Thoracic aorta (tissue), 2 donors: ENCODE measurements at regions not wholly inside any gene's neighbourhood (a gene's known extent, or its start where the extent isn't known, plus 50 kb on each side); places are given as distances from the start of the nearest gene placed in this dataset.
"Not testable (repeated sequence)": the region's sequence is repeated elsewhere in the genome, so short reads cannot be mapped to it uniquely, and the experiment has no call there.

Experiments
- ATAC-seq: fragments of 150-250 bp; one replicate; pipeline ENCODE4 v1.8.0; 2017; ENCODE audit warnings: low read depth; ENCODE audit not compliant: insufficient number of reproducible peaks, low FRiP score
- DNase-seq: peaks from one replicate; pipeline ENCODE4 v3.0.0-alpha.2; 2020; ENCODE audit warnings: low spot score
- H3K27ac ChIP-seq, 2 donors: fragments of 200-600 bp; sonication (generic); 1 replicate in 1 of 2; 2 replicates in 1 of 2; pipeline ENCODE4 v1.5.1; 2016; ENCODE audit warnings: mild to moderate bottlenecking in 2 of 2, moderate library complexity in 2 of 2
- H3K27me3 ChIP-seq: fragments of 200-600 bp; sonication (generic); replicated peaks from 2 replicates; pipeline ENCODE4 v1.6.0; 2016; ENCODE audit warnings: mild to moderate bottlenecking; ENCODE audit not compliant: insufficient read depth
- H3K36me3 ChIP-seq: fragments of 200-600 bp; sonication (generic); one replicate; pipeline ENCODE4 v1.5.1; 2016
- H3K4me1 ChIP-seq, 2 donors: fragments of 200-600 bp; sonication (generic); 1 replicate in 1 of 2; 2 replicates in 1 of 2; pipeline versions ENCODE4 v1.5.1 to v1.6.0; 2016; ENCODE audit warnings: low read depth in 2 of 2, mild to moderate bottlenecking in 1 of 2; ENCODE audit not compliant: control insufficient read depth in 1 of 2
- H3K4me3 ChIP-seq: fragments of 200-600 bp; sonication (generic); 2 replicates; pipeline ENCODE4 v1.5.1; 2016; ENCODE audit warnings: mild to moderate bottlenecking
- H3K9me3 ChIP-seq: fragments of 200-600 bp; sonication (generic); 2 replicates; pipeline ENCODE4 v1.5.1; 2016
- TF ChIP-seq, protein P1 (sequence below): fragments of 200-600 bp; sonication (generic); IDR thresholded peaks from one replicate; pipeline ENCODE4 v1.5.1; 2019; ENCODE audit warnings: antibody characterized with exemption

DNA sequence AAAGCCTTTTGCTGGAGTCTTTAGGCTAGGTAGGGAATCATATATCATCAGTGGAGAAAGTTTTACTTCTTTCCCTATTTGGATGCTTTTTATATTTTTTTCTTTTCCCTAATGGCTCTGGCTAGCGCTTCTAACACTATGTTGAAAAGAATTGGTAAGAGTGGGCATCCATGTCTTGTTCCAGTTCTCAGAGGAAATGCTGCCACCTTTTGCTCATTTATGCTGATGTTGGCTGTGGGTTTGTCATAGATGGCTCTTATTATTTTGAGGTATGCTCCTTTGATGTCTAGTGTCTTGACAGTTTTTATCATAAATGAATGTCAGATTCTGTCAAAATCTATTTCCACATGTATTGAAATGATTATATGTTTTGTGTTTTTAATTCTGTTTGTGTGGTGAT, 1544.1 kb downstream of the REEP3 start:
- TF ChIP-seq, protein P1, sequence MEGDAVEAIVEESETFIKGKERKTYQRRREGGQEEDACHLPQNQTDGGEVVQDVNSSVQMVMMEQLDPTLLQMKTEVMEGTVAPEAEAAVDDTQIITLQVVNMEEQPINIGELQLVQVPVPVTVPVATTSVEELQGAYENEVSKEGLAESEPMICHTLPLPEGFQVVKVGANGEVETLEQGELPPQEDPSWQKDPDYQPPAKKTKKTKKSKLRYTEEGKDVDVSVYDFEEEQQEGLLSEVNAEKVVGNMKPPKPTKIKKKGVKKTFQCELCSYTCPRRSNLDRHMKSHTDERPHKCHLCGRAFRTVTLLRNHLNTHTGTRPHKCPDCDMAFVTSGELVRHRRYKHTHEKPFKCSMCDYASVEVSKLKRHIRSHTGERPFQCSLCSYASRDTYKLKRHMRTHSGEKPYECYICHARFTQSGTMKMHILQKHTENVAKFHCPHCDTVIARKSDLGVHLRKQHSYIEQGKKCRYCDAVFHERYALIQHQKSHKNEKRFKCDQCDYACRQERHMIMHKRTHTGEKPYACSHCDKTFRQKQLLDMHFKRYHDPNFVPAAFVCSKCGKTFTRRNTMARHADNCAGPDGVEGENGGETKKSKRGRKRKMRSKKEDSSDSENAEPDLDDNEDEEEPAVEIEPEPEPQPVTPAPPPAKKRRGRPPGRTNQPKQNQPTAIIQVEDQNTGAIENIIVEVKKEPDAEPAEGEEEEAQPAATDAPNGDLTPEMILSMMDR = no peak
- DNase-seq (no peak), ATAC-seq (no peak)
- Histone ChIP-seq H3K4me1 (no peaks in the 10 kb centered on the region), H3K9me3 (no peaks in the 10 kb centered on the region), H3K27ac (no peak overlapping the region), H3K36me3 (no peaks in the 10 kb centered on the region), H3K27me3 (no peaks in the 10 kb centered on the region), H3K4me3 (no peak overlapping the region)

DNA sequence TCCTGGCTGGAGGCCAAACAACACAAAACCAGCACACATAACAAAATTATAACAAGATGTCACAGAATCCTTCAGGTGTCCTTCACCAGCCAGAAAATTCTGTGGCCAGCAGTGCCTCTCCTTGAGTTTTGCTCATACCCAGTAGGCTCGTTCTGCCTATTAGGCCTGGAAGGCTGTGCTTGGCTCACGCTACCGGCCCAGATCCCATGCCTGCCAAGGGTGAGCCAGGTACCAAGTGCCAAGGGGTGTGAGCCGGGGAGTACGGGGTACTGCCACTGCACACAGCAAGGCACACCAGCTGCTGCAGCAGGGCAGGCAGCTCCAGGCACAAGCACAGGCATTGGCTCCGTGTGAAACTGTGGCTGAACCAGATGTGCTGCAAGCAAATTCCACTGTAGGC, 1562.0 kb downstream of the REEP3 start:
- no peak for ATAC-seq
- Histone ChIP-seq H3K36me3 (no peaks in the 10 kb centered on the region), H3K4me1 (no peaks in the 10 kb centered on the region), H3K27me3 (no peaks in the 10 kb centered on the region), H3K27ac (no peak overlapping the region), H3K4me3 (no peak overlapping the region), H3K9me3 (no peaks in the 10 kb centered on the region)
- no peak for DNase-seq
- TF ChIP-seq, protein P1 = no peak

DNA sequence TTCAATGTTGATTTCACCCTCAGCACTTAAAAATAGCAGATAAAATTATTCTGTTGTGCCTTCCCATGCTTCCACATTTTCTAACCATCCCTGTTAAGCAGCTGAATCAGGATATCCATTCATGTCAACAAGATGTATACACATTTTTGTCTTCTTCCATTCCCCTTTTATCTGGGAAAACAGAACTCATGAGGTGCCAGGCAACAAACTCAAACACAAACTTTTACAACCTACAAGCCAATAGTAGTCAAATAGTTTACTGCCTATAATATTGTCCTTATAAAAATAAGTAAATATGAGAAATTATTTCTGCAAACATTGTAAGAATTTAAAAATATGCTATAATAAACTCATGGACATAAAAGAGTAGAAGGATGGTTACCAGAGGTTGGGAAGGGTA, 1569.8 kb downstream of the REEP3 start:
- Histone ChIP-seq H3K27me3 (no peaks in the 10 kb centered on the region), H3K27ac (no peak overlapping the region), H3K4me1 (no peaks in the 10 kb centered on the region), H3K9me3 (no peaks in the 10 kb centered on the region), H3K4me3 (no peak overlapping the region), H3K36me3 (no peaks in the 10 kb centered on the region)
- ATAC-seq (no peak), DNase-seq (no peak)
- TF ChIP-seq, protein P1 = no peak

DNA sequence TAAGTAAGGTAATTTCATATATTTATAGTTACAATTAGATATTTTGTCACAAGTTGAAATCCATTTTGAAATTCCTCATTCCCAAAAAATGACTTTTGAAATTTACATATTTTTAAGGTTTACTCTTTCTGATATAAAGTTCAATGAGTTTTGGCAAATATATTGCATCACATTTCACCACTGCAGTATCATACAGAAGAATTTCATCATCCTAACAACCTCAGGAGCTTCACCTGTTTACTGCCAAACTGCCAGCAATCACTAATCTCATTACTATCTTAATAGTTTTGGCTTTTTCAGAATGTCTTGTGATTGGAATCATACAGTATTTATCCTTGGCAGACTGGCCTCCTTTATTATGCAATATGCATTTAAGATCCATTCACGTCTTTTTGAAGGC, 1578.9 kb downstream of the REEP3 start:
- ATAC-seq = no peak
- Histone ChIP-seq H3K27me3 (no peaks in the 10 kb centered on the region), H3K4me3 (no peak overlapping the region), H3K27ac (no peak overlapping the region), H3K4me1 (no peaks in the 10 kb centered on the region), H3K9me3 (no peaks in the 10 kb centered on the region), H3K36me3 (no peaks in the 10 kb centered on the region)
- no peak for DNase-seq
- TF ChIP-seq, protein P1 = no peak

GRCh38 chr10:65100881-65101280, 1579.7 kb downstream of the REEP3 start:
- not testable (repeated sequence) for ATAC-seq, H3K27me3 ChIP-seq, DNase-seq, H3K9me3 ChIP-seq, H3K36me3 ChIP-seq, H3K4me1 ChIP-seq, H3K27ac ChIP-seq, H3K4me3 ChIP-seq

DNA sequence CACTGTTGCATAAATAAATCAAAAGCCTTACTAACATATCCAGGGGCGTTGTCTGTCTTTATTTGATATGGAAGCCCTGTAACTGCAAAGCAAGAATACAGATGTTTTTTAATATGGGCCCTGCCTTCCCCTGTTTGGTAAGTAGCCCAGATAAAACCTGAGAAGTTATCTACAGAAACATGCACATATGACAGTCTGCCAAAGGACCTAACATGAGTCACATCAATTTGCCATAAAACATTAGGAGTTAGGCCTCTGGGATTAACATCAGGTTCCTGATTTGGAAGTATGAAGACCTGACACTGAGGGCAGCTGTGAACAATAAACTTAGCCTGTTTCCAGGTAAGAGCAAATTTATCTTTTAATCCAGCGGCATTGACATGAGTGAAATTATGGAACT, 1588.8 kb downstream of the REEP3 start:
- ATAC-seq = no peak

GRCh38 chr10:65111059-65111458, 1589.9 kb downstream of the REEP3 start:
- not testable (repeated sequence) for H3K27me3 ChIP-seq, H3K4me3 ChIP-seq, H3K36me3 ChIP-seq, H3K9me3 ChIP-seq, H3K27ac ChIP-seq, DNase-seq, H3K4me1 ChIP-seq, ATAC-seq

More for the DNA sequence above, 1588.8 kb downstream of the REEP3 start:
- no peak for DNase-seq
- Histone ChIP-seq H3K36me3 (no peaks in the 10 kb centered on the region), H3K4me3 (no peak overlapping the region), H3K27ac (no peak overlapping the region), H3K4me1 (no peaks in the 10 kb centered on the region), H3K9me3 (no peaks in the 10 kb centered on the region), H3K27me3 (no peaks in the 10 kb centered on the region)
- TF ChIP-seq, protein P1 = no peak
